SK-N-SH treated with all-trans-retinoic acid at 6 μM for 48 hours (cell line): ENCODE measurements at regions not wholly inside any gene's neighbourhood (a gene's known extent, or its start where the extent isn't known, plus 50 kb on each side); places are given as distances from the start of the nearest gene placed in this dataset.

Source experiments
- ATAC-seq: fragments of 200-7000 bp; cut with Tn5 transposase; 3 replicates; pipeline ENCODE4 v1.9.1; 2020; ENCODE audit warnings: mild to moderate bottlenecking, moderate library complexity
- ARNTL ChIP-seq: fragments of 450-650 bp; formaldehyde crosslinking; IDR thresholded peaks from 2 replicates; pipeline ENCODE4 v1.5.0; 2020; ENCODE audit warnings: low read depth, mild to moderate bottlenecking, moderate library complexity, borderline replicate concordance
- BACH2 ChIP-seq: fragments of 250-450 bp; sonication (Bioruptor Pico); IDR thresholded peaks from 2 replicates; pipeline ENCODE4 v1.9.0; 2021; ENCODE audit warnings: mild to moderate bottlenecking, borderline replicate concordance
- CSDC2 ChIP-seq: fragments of 250-450 bp; sonication (Bioruptor Pico); IDR thresholded peaks from 2 replicates; pipeline ENCODE4 v1.5.0; 2020; ENCODE audit warnings: mild to moderate bottlenecking, moderate library complexity
- ESRRG ChIP-seq: fragments of 250-450 bp; sonication (Bioruptor Pico); IDR thresholded peaks from 2 replicates; pipeline ENCODE4 v1.6.1; 2021; ENCODE audit warnings: mild to moderate bottlenecking
- GLIS3 ChIP-seq: fragments of 250-450 bp; sonication (Bioruptor Pico); IDR thresholded peaks from 2 replicates; pipeline ENCODE4 v1.5.0; 2020; ENCODE audit warnings: mild to moderate bottlenecking, moderate library complexity
- RARB ChIP-seq: fragments of 250-450 bp; sonication (Bioruptor Pico); IDR thresholded peaks from 2 replicates; pipeline ENCODE4 v1.8.0; 2021; ENCODE audit warnings: mild to moderate bottlenecking, moderate library complexity
- SNAI2 ChIP-seq: fragments of 250-450 bp; sonication (Bioruptor Pico); IDR thresholded peaks from 2 replicates; pipeline ENCODE4 v1.5.0; 2020; ENCODE audit warnings: mild to moderate bottlenecking, moderate library complexity
- TCF4 ChIP-seq: fragments of 250-450 bp; sonication (Bioruptor Pico); IDR thresholded peaks from 2 replicates; pipeline ENCODE4 v1.8.0; 2021; ENCODE audit warnings: mild to moderate bottlenecking, moderate library complexity, borderline replicate concordance
- ZFP3 ChIP-seq: fragments of 250-450 bp; sonication (Bioruptor Pico); IDR thresholded peaks from 2 replicates; pipeline ENCODE4 v1.5.0; 2020; ENCODE audit warnings: mild to moderate bottlenecking, moderate library complexity
- ZFP30 ChIP-seq: fragments of 450-650 bp; formaldehyde crosslinking; IDR thresholded peaks from 2 replicates; pipeline ENCODE4 v1.5.0; 2022; ENCODE audit warnings: mild to moderate bottlenecking, moderate library complexity
- ZNF565 ChIP-seq: fragments of 450-650 bp; formaldehyde crosslinking; conservative IDR thresholded peaks from 2 replicates; pipeline ENCODE4 v1.5.0; 2020; ENCODE audit warnings: low read depth, mild to moderate bottlenecking, moderate library complexity
- ZNF70 ChIP-seq: fragments of 450-650 bp; formaldehyde crosslinking; IDR thresholded peaks from 2 replicates; pipeline ENCODE4 v1.5.0; 2020; ENCODE audit warnings: mild to moderate bottlenecking, moderate library complexity
- ZNF8 ChIP-seq: fragments of 450-650 bp; formaldehyde crosslinking; IDR thresholded peaks from 2 replicates; pipeline ENCODE4 v1.5.0; 2020; ENCODE audit warnings: mild to moderate bottlenecking, moderate library complexity
- TF ChIP-seq, protein P1 (sequence below): fragments of 250-450 bp; sonication (Bioruptor Pico); IDR thresholded peaks from 2 replicates; pipeline ENCODE4 v1.5.1; 2020; ENCODE audit warnings: low read depth, mild to moderate bottlenecking, moderate library complexity
- TF ChIP-seq, protein P2 (sequence below): fragments of 250-450 bp; sonication (Bioruptor Pico); IDR thresholded peaks from 2 replicates; pipeline ENCODE4 v1.5.0; 2020; ENCODE audit warnings: mild to moderate bottlenecking, moderate library complexity
- TF ChIP-seq, protein P3 (sequence below): fragments of 250-450 bp; sonication (Bioruptor Pico); IDR thresholded peaks from 2 replicates; pipeline ENCODE4 v1.5.1; 2021; ENCODE audit warnings: mild to moderate bottlenecking, moderate library complexity

DNA sequence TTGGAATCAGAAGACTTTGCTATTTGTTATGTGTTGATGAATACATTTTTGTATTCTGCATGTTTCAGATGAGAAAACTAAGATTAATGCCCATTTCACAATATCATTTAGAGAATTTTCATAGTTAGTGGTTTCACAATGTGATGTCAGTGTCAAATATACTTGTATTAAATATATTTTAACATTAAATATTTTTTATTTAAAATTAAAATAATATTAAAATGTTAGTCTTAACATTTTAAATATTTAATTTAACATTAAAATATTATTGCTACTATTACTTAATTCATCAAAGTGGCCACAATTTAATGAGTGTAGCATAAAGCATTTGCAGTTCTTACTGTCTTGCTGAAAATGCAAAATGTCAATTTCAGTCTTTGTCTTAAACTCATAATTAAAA, 478.8 kb downstream of the KCNJ2 start (continued):
- TF ChIP-seq, protein P1, sequence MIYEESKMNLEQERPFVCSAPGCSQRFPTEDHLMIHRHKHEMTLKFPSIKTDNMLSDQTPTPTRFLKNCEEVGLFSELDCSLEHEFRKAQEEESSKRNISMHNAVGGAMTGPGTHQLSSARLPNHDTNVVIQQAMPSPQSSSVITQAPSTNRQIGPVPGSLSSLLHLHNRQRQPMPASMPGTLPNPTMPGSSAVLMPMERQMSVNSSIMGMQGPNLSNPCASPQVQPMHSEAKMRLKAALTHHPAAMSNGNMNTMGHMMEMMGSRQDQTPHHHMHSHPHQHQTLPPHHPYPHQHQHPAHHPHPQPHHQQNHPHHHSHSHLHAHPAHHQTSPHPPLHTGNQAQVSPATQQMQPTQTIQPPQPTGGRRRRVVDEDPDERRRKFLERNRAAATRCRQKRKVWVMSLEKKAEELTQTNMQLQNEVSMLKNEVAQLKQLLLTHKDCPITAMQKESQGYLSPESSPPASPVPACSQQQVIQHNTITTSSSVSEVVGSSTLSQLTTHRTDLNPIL (CRISPR knock-in tag), result no peak

DNA sequence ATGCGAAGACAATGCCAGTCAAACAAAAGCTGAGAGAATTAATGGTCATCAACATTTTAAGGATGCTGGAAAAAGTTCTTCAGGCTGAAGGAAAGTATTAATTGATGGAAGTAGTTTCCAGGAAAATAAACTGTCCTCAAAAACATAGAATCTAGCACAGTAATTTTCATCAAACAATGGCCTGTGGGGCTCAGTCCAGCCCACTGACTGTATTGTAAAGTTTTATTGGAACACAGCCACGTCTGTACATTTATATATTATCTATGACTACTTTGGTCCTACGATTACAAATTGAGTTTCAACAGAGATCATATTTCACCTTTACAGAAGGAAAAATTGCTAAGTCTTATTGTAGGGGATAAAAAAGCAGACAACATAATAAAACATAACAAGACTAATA, 484.5 kb downstream of the KCNJ2 start:
- ATAC-seq, result no peak
- TF ChIP-seq ZFP30 (CRISPR knock-in tag) (no peak), ZNF565 (CRISPR knock-in tag) (no peak), BACH2 (CRISPR knock-in tag) (no peak), SNAI2 (no peak), CSDC2 (CRISPR knock-in tag) (no peak), ZNF8 (CRISPR knock-in tag) (no peak), TCF4 (CRISPR knock-in tag) (no peak), ZFP3 (no peak)
- TF ChIP-seq, protein P2, sequence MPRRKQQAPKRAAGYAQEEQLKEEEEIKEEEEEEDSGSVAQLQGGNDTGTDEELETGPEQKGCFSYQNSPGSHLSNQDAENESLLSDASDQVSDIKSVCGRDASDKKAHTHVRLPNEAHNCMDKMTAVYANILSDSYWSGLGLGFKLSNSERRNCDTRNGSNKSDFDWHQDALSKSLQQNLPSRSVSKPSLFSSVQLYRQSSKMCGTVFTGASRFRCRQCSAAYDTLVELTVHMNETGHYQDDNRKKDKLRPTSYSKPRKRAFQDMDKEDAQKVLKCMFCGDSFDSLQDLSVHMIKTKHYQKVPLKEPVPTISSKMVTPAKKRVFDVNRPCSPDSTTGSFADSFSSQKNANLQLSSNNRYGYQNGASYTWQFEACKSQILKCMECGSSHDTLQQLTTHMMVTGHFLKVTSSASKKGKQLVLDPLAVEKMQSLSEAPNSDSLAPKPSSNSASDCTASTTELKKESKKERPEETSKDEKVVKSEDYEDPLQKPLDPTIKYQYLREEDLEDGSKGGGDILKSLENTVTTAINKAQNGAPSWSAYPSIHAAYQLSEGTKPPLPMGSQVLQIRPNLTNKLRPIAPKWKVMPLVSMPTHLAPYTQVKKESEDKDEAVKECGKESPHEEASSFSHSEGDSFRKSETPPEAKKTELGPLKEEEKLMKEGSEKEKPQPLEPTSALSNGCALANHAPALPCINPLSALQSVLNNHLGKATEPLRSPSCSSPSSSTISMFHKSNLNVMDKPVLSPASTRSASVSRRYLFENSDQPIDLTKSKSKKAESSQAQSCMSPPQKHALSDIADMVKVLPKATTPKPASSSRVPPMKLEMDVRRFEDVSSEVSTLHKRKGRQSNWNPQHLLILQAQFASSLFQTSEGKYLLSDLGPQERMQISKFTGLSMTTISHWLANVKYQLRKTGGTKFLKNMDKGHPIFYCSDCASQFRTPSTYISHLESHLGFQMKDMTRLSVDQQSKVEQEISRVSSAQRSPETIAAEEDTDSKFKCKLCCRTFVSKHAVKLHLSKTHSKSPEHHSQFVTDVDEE (CRISPR knock-in tag), result no peak
- TF ChIP-seq, protein P3, sequence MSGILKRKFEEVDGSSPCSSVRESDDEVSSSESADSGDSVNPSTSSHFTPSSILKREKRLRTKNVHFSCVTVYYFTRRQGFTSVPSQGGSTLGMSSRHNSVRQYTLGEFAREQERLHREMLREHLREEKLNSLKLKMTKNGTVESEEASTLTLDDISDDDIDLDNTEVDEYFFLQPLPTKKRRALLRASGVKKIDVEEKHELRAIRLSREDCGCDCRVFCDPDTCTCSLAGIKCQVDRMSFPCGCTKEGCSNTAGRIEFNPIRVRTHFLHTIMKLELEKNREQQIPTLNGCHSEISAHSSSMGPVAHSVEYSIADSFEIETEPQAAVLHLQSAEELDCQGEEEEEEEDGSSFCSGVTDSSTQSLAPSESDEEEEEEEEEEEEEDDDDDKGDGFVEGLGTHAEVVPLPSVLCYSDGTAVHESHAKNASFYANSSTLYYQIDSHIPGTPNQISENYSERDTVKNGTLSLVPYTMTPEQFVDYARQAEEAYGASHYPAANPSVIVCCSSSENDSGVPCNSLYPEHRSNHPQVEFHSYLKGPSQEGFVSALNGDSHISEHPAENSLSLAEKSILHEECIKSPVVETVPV (CRISPR knock-in tag), result no peak
- TF ChIP-seq, all 23 proteins: peak for 0

DNA sequence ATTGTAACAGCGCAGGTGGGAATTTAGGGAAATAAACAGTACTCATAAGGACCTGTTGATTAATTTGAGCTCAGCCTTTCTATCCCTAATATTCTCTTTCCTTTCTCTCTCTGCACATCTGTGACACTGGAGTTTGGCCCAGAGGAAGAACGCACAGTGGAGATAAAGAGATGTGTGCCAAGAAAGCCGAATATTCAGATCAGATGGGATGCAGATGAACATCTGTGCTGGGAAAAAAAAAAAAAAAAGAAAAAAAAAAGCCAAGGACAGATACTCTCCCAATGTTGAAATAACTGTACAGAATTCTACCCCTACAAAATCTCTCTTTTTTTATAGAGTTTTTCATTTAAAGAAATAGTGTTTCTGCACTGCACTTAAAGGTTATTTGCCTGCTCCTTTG, 485.4 kb downstream of the KCNJ2 start:
- ATAC-seq, result no peak
- TF ChIP-seq TCF4 (CRISPR knock-in tag), result peak; percentile 56; the same call in 1 of the 2 replicates
- TF ChIP-seq, protein P2 (CRISPR knock-in tag), result no peak

DNA sequence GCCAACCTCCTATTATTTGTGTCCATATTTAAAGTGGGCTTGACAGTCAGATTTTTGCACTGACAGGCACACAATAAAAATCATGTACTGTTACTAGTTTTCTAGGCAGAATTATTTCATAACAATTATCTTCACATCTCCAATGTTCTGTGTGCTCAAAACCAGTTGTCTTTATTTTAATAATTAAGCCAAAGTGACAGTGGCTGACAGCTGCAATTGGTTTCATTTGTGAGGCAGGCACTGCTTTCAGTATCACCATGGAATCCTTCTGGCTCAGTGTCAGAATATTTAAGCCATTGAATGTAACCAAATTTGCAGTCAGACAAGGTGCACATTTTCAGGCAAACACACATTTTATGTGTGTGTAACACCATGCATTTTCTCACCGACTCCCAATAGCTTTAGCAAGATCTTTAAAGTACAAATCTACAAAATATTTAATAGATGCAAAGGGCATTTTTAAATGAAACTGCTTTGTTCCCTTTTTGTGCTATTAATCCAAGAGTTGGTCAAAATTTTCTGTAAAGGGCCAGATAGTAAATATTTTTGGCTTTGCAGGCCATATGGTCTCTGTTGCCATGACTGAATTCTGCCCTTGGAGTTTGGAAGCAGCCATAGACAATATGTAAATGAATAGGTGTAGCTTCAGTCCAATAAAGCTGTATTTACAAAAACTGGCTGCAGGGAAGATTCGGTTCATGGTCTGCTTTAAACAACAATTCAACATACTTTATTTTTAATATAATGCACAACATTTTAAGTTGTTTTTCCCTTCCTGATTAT, 486.0 kb downstream of the KCNJ2 start:
- TF ChIP-seq ARNTL (no peak), TCF4 (CRISPR knock-in tag) (no peak), ESRRG (CRISPR knock-in tag) (no peak), CSDC2 (CRISPR knock-in tag) (no peak), RARB (CRISPR knock-in tag) (no peak), ZNF565 (CRISPR knock-in tag) (no peak), ZFP30 (CRISPR knock-in tag) (no peak), ZNF70 (CRISPR knock-in tag) (no peak), GLIS3 (no peak)
- TF ChIP-seq, protein P3 (CRISPR knock-in tag), result no peak
- TF ChIP-seq, protein P2 (CRISPR knock-in tag), result no peak

More for the DNA sequence above, 486.0 kb downstream of the KCNJ2 start:
- ATAC-seq, result no peak
